Mammary epithelial cell (primary cell): ENCODE measurements at regions not wholly inside any gene's neighbourhood (a gene's known extent, or its start where the extent isn't known, plus 50 kb on each side); places are given as distances from the start of the nearest gene placed in this dataset.

ENCODE experiments used
- CTCF ChIP-seq, 2 donors: IDR thresholded peaks in 1 of 2; conservative IDR thresholded peaks in 1 of 2; 2 replicates each; pipeline ENCODE4 v1.5.1; 2011 to 2012; ENCODE audit warnings: inconsistent platforms in 2 of 2, low read length in 2 of 2, mild to moderate bottlenecking in 2 of 2, control low read depth in 1 of 2, low read depth in 1 of 2; ENCODE audit not compliant: insufficient read depth in 1 of 2; ENCODE audit errors: extremely low read depth in 1 of 2
- EZH2 ChIP-seq: IDR thresholded peaks from 2 replicates; pipeline ENCODE4 v1.6.1; 2012; ENCODE audit warnings: low read length, inconsistent platforms, borderline replicate concordance

GRCh38 chr5:126027652-126028051 lies 395.6 kb upstream of the GRAMD2B start:
- TF ChIP-seq EZH2: no peak
- no peak for TF ChIP-seq CTCF (conservative IDR thresholded peaks at IDR 0.05 in 1 of 2, IDR thresholded peaks at IDR 0.05 in 1 of 2; ENCODE audit: extremely low read depth in 1 of 2, insufficient read depth in 1 of 2, low read depth in 1 of 2, low read length in 2 of 2)
